ENCODE measurements at regions not wholly inside any gene's neighbourhood (a gene's known extent, or its start where the extent isn't known, plus 50 kb on each side); places are given as distances from the start of the nearest gene placed in this dataset.

- no peak overlapping the region for H3K4me2 ChIP-seq (ENCODE audit: low read length)
Measured at GRCh38 chr2:118686346-118686745, 161.1 kb downstream of the EN1 start.

DNA sequence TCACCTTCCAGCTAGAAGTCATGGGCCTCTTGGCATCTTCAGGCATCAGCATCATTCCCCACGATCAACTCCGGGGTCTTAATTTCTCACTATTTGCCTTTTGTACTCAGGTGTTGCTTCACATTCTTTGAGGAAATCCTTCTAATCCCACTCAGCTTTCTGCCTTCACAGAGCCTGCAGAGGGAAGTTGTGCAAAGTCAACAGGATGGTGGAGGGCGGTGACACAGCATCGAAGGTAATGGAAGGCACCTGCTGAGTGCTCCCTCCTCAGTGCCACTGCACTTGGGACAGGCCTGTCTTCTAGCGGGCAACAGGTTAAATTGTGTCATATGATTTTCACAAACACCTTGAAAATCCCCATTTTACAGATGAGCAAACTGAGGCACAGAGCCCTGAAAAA is 164.0 kb downstream of the EN1 start:
- no peaks in the 10 kb centered on the region for H3K9me3 ChIP-seq (ENCODE audit: low read length)
- no peaks in the 10 kb centered on the region for H4K20me1 ChIP-seq (ENCODE audit: insufficient read depth, low read length)
- H3K79me2 ChIP-seq (ENCODE audit: insufficient read depth, low read length), result no peaks in the 10 kb centered on the region
- no peaks in the 10 kb centered on the region for H3F3A ChIP-seq (ENCODE audit: insufficient read depth, low read length)
- H3K36me3 ChIP-seq (ENCODE audit: insufficient read depth, low read length), result no peaks in the 10 kb centered on the region
- TF ChIP-seq EZH2 (IDR thresholded peaks at IDR 0.05; ENCODE audit: borderline replicate concordance, low read length) (no peak), CTCF (IDR thresholded peaks at IDR 0.05; ENCODE audit: low read length) (no peak)
- H3K4me1 ChIP-seq (ENCODE audit: insufficient read depth, low read length, severe bottlenecking), result no peaks in the 10 kb centered on the region
- no peak overlapping the region for H3K27ac ChIP-seq (ENCODE audit: low read depth, low read length, poor library complexity, severe bottlenecking)
- H2AFZ ChIP-seq (ENCODE audit: low read length), result no peak overlapping the region
- no peak overlapping the region for H3K4me3 ChIP-seq (ENCODE audit: low read depth, low read length, poor library complexity, severe bottlenecking)
- no peaks in the 10 kb centered on the region for H3K9me2 ChIP-seq (ENCODE audit: low read depth, low read length)
- no peak overlapping the region for H3K4me2 ChIP-seq (ENCODE audit: low read length)
- no peak overlapping the region for H3K9ac ChIP-seq (ENCODE audit: low read length)
- no peaks in the 10 kb centered on the region for H3K27me3 ChIP-seq (ENCODE audit: insufficient read depth, low read length)

More at GRCh38 chr2:118686346-118686745, 161.1 kb downstream of the EN1 start:
- H3K9me2 ChIP-seq (ENCODE audit: low read depth, low read length), result no peaks in the 10 kb centered on the region
- no peaks in the 10 kb centered on the region for H3K36me3 ChIP-seq (ENCODE audit: insufficient read depth, low read length)
- H4K20me1 ChIP-seq (ENCODE audit: insufficient read depth, low read length), result no peaks in the 10 kb centered on the region
- H3K4me1 ChIP-seq (ENCODE audit: insufficient read depth, low read length, severe bottlenecking), result no peaks in the 10 kb centered on the region
- no peak overlapping the region for H3K27ac ChIP-seq (ENCODE audit: low read depth, low read length, poor library complexity, severe bottlenecking)
- no peaks in the 10 kb centered on the region for H3K27me3 ChIP-seq (ENCODE audit: insufficient read depth, low read length)
- no peaks in the 10 kb centered on the region for H3K79me2 ChIP-seq (ENCODE audit: insufficient read depth, low read length)
- H3F3A ChIP-seq (ENCODE audit: insufficient read depth, low read length), result no peaks in the 10 kb centered on the region
- TF ChIP-seq CTCF (IDR thresholded peaks at IDR 0.05; ENCODE audit: low read length) (no peak), EZH2 (IDR thresholded peaks at IDR 0.05; ENCODE audit: borderline replicate concordance, low read length) (no peak)
- no peak overlapping the region for H3K9ac ChIP-seq (ENCODE audit: low read length)
- H3K4me3 ChIP-seq (ENCODE audit: low read depth, low read length, poor library complexity, severe bottlenecking), result no peak overlapping the region
- no peaks in the 10 kb centered on the region for H3K9me3 ChIP-seq (ENCODE audit: low read length)
- H2AFZ ChIP-seq (ENCODE audit: low read length), result no peak overlapping the region

DNA sequence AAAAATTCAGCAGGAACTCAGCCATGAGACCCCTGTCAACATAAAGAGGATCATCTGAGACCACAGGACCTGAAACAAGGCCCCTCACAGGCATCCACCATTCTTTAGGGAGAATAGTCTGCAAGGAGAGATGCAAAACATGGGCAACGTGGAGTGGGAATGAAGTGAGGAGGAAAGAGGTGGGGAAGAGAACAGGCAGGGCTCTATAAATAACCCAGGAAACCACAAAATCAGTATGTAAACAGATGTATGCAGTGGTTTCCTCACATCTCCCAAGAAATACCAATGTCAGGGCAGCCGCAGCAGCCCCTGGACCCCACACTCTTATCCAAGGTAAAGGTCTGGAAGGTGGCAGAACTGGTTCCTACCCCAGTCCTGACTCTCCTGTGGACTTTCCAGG is 168.5 kb downstream of the EN1 start:
- H4K20me1 ChIP-seq (ENCODE audit: insufficient read depth, low read length), result no peaks in the 10 kb centered on the region
- no peaks in the 10 kb centered on the region for H3F3A ChIP-seq (ENCODE audit: insufficient read depth, low read length)
- no peak overlapping the region for H3K4me3 ChIP-seq (ENCODE audit: low read depth, low read length, poor library complexity, severe bottlenecking)
- TF ChIP-seq EZH2 (IDR thresholded peaks at IDR 0.05; ENCODE audit: borderline replicate concordance, low read length), result no peak
- TF ChIP-seq CTCF (IDR thresholded peaks at IDR 0.05; ENCODE audit: low read length), result no peak
- H3K4me1 ChIP-seq (ENCODE audit: insufficient read depth, low read length, severe bottlenecking), result no peaks in the 10 kb centered on the region
- H3K79me2 ChIP-seq (ENCODE audit: insufficient read depth, low read length), result no peaks in the 10 kb centered on the region
- no peaks in the 10 kb centered on the region for H3K9me3 ChIP-seq (ENCODE audit: low read length)
- H3K27me3 ChIP-seq (ENCODE audit: insufficient read depth, low read length), result no peaks in the 10 kb centered on the region
- H3K27ac ChIP-seq (ENCODE audit: low read depth, low read length, poor library complexity, severe bottlenecking), result no peak overlapping the region
- H2AFZ ChIP-seq (ENCODE audit: low read length), result no peak overlapping the region
- H3K36me3 ChIP-seq (ENCODE audit: insufficient read depth, low read length), result no peaks in the 10 kb centered on the region
- H3K9me2 ChIP-seq (ENCODE audit: low read depth, low read length), result no peaks in the 10 kb centered on the region
- no peak overlapping the region for H3K9ac ChIP-seq (ENCODE audit: low read length)
- H3K4me2 ChIP-seq (ENCODE audit: low read length), result no peak overlapping the region
